IMR-90 (cell line): ENCODE measurements at regions not wholly inside any gene's neighbourhood (a gene's known extent, or its start where the extent isn't known, plus 50 kb on each side); places are given as distances from the start of the nearest gene placed in this dataset.

Experiments used
- BHLHE40 ChIP-seq: fragments of 150-350 bp; IDR thresholded peaks from 2 replicates; pipeline ENCODE4 v1.6.1; 2016; ENCODE audit warnings: mild to moderate bottlenecking, low read depth, low read length
- CHD1 ChIP-seq: IDR thresholded peaks from 2 replicates; pipeline ENCODE4 v1.6.1; 2012; ENCODE audit warnings: low read depth, low read length, improper control_type of control experiment
- FOS ChIP-seq: fragments of 150-350 bp; IDR thresholded peaks from 2 replicates; pipeline ENCODE4 v1.6.1; 2016; ENCODE audit warnings: low read depth, low read length
- MAFK ChIP-seq: IDR thresholded peaks from 2 replicates; pipeline ENCODE4 v1.6.1; 2012; ENCODE audit warnings: low read depth, low read length, improper control_type of control experiment
- MAZ ChIP-seq: IDR thresholded peaks from 2 replicates; pipeline ENCODE4 v1.6.1; 2012; ENCODE audit warnings: low read depth, mild to moderate bottlenecking, low read length, improper control_type of control experiment, moderate library complexity, borderline replicate concordance
- NFE2L2 ChIP-seq: fragments of 150-350 bp; IDR thresholded peaks from 2 replicates; pipeline ENCODE4 v1.6.1; 2016; ENCODE audit warnings: low read depth, mild to moderate bottlenecking, low read length
- POLR2A ChIP-seq: IDR thresholded peaks from 2 replicates; pipeline ENCODE4 v1.6.1; 2012; ENCODE audit warnings: mild to moderate bottlenecking, low read depth, low read length
- RAD21 ChIP-seq: IDR thresholded peaks from 2 replicates; pipeline ENCODE4 v1.6.1; 2012; ENCODE audit warnings: low read length, improper control_type of control experiment
- RCOR1 ChIP-seq: IDR thresholded peaks from 2 replicates; pipeline ENCODE4 v1.6.1; 2012; ENCODE audit warnings: mild to moderate bottlenecking, low read length, improper control_type of control experiment; ENCODE audit not compliant: insufficient replicate concordance
- RFX5 ChIP-seq: IDR thresholded peaks from 2 replicates; pipeline ENCODE4 v1.8.0; 2012; ENCODE audit warnings: low read depth, mild to moderate bottlenecking, low read length, moderate library complexity
- SMC3 ChIP-seq: fragments of 150-350 bp; IDR thresholded peaks from 2 replicates; pipeline ENCODE4 v1.6.1; 2016; ENCODE audit warnings: low read depth, mild to moderate bottlenecking, antibody characterized with exemption, low read length, moderate library complexity
- TF ChIP-seq, protein P1 (sequence below): conservative IDR thresholded peaks from 2 replicates; pipeline ENCODE4 v1.5.1; 2012; ENCODE audit warnings: mild to moderate bottlenecking, low read depth, low read length, improper control_type of control experiment
- TF ChIP-seq, protein P2 (sequence below): fragments of 150-350 bp; IDR thresholded peaks from 2 replicates; pipeline ENCODE4 v1.6.1; 2017; ENCODE audit warnings: mild to moderate bottlenecking, antibody characterized with exemption, low read length, low read depth

GRCh38 chrX:67408423-67409079 is 135.3 kb upstream of the AR start:
- TF ChIP-seq RFX5 (no peak), POLR2A (no peak), FOS (no peak), NFE2L2 (no peak), SMC3 (no peak), MAZ (no peak), RAD21 (no peak), CHD1 (no peak), MAFK (no peak), BHLHE40 (no peak), RCOR1 (no peak)
- TF ChIP-seq, protein P1, sequence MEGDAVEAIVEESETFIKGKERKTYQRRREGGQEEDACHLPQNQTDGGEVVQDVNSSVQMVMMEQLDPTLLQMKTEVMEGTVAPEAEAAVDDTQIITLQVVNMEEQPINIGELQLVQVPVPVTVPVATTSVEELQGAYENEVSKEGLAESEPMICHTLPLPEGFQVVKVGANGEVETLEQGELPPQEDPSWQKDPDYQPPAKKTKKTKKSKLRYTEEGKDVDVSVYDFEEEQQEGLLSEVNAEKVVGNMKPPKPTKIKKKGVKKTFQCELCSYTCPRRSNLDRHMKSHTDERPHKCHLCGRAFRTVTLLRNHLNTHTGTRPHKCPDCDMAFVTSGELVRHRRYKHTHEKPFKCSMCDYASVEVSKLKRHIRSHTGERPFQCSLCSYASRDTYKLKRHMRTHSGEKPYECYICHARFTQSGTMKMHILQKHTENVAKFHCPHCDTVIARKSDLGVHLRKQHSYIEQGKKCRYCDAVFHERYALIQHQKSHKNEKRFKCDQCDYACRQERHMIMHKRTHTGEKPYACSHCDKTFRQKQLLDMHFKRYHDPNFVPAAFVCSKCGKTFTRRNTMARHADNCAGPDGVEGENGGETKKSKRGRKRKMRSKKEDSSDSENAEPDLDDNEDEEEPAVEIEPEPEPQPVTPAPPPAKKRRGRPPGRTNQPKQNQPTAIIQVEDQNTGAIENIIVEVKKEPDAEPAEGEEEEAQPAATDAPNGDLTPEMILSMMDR = no peak
- TF ChIP-seq, protein P2, sequence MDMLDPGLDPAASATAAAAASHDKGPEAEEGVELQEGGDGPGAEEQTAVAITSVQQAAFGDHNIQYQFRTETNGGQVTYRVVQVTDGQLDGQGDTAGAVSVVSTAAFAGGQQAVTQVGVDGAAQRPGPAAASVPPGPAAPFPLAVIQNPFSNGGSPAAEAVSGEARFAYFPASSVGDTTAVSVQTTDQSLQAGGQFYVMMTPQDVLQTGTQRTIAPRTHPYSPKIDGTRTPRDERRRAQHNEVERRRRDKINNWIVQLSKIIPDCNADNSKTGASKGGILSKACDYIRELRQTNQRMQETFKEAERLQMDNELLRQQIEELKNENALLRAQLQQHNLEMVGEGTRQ = no peak
